Neural cell (in vitro differentiated cells): ENCODE measurements at regions not wholly inside any gene's neighbourhood (a gene's known extent, or its start where the extent isn't known, plus 50 kb on each side); places are given as distances from the start of the nearest gene placed in this dataset.

Experiments
- H2AFZ ChIP-seq: fragments of 200-600, 300-800 bp; sonication (generic), shearing (Covaris generic); 2 replicates; pipeline ENCODE4 v1.6.0; 2014; ENCODE audit warnings: low read depth, mild to moderate bottlenecking, antibody characterized with exemption, low read length, moderate library complexity
- H3F3A ChIP-seq: fragments of 200-600 bp; shearing (Covaris generic); 2 replicates; pipeline ENCODE4 v1.6.1; 2016; ENCODE audit warnings: mild to moderate bottlenecking, moderate library complexity, mixed read lengths, antibody characterized with exemption, low read length; ENCODE audit not compliant: insufficient read depth, poor library complexity, severe bottlenecking
- H3K27ac ChIP-seq: fragments of 200-600, 300-800 bp; sonication (generic), shearing (Covaris generic); 2 replicates; pipeline ENCODE4 v1.5.1; 2014; ENCODE audit warnings: mild to moderate bottlenecking, low read length, moderate library complexity
- H3K27me3 ChIP-seq: fragments of 300-800, 200-600 bp; sonication (generic), shearing (Covaris generic); 2 replicates; pipeline ENCODE4 v1.6.0; 2014; ENCODE audit warnings: mild to moderate bottlenecking, low read depth, low read length, moderate library complexity; ENCODE audit not compliant: insufficient read depth
- H3K36me3 ChIP-seq: fragments of 300-800, 200-600 bp; sonication (generic), shearing (Covaris generic); 2 replicates; pipeline ENCODE4 v1.5.1; 2014; ENCODE audit warnings: mild to moderate bottlenecking, antibody characterized with exemption, low read length, moderate library complexity; ENCODE audit not compliant: insufficient read depth
- H3K4me2 ChIP-seq: fragments of 300-800, 200-600 bp; sonication (generic), shearing (Covaris generic); 2 replicates; pipeline ENCODE4 v1.6.0; 2014; ENCODE audit warnings: mild to moderate bottlenecking, low read length
- H3K4me3 ChIP-seq: fragments of 300-800, 200-600 bp; sonication (generic), shearing (Covaris generic); 2 replicates; pipeline ENCODE4 v1.5.1; 2014; ENCODE audit warnings: mild to moderate bottlenecking, low read length, moderate library complexity
- H3K79me2 ChIP-seq: fragments of 200-600 bp; shearing (Covaris generic); replicated peaks from 2 replicates; pipeline ENCODE4 v1.6.0; 2014; ENCODE audit warnings: mild to moderate bottlenecking, low read length, moderate library complexity; ENCODE audit not compliant: insufficient read depth
- H3K9ac ChIP-seq: fragments of 300-800, 200-600 bp; sonication (generic), shearing (Covaris generic); 2 replicates; pipeline ENCODE4 v1.6.1; 2016; ENCODE audit warnings: mild to moderate bottlenecking, low read length, mixed read lengths
- H3K9me2 ChIP-seq: fragments of 200-600 bp; shearing (Covaris generic); 2 replicates; pipeline ENCODE4 v1.6.1; 2016; ENCODE audit warnings: mild to moderate bottlenecking, low read length, mixed read lengths; ENCODE audit not compliant: insufficient read depth
- H3K9me3 ChIP-seq: fragments of 200-600, 300-800 bp; sonication (generic), shearing (Covaris generic); 2 replicates; pipeline ENCODE4 v1.6.1; 2016; ENCODE audit warnings: mild to moderate bottlenecking, mixed run types, low read length, moderate library complexity, mixed read lengths
- H4K20me1 ChIP-seq: fragments of 200-600 bp; shearing (Covaris generic); 2 replicates; pipeline ENCODE4 v1.6.1; 2016; ENCODE audit warnings: mild to moderate bottlenecking, mixed run types; ENCODE audit not compliant: insufficient read depth
- EP300 ChIP-seq: fragments of 450-650 bp; conservative IDR thresholded peaks from 2 replicates; pipeline ENCODE4 v1.6.1; 2014; ENCODE audit warnings: antibody characterized with exemption, mild to moderate bottlenecking, moderate library complexity; ENCODE audit not compliant: poor library complexity, severe bottlenecking
- EZH2 ChIP-seq: fragments of 200-600, 300-800 bp; shearing (Covaris generic), sonication (generic); IDR thresholded peaks from 2 replicates; pipeline ENCODE4 v1.6.1; 2014; ENCODE audit warnings: antibody characterized with exemption, low read length, borderline replicate concordance, mild to moderate bottlenecking; ENCODE audit not compliant: insufficient read depth, poor library complexity, severe bottlenecking
- MXI1 ChIP-seq: fragments of 450-650 bp; conservative IDR thresholded peaks from 2 replicates; pipeline ENCODE4 v1.6.1; 2014; ENCODE audit warnings: antibody characterized with exemption, mild to moderate bottlenecking; ENCODE audit not compliant: poor library complexity, severe bottlenecking
- POLR2AphosphoS5 ChIP-seq: IDR thresholded peaks from 2 replicates; pipeline ENCODE4 v1.6.1; 2012
- RAD21 ChIP-seq: fragments of 450-650 bp; conservative IDR thresholded peaks from 2 replicates; pipeline ENCODE4 v1.6.1; 2014; ENCODE audit warnings: antibody characterized with exemption, mild to moderate bottlenecking, moderate library complexity
- SMC3 ChIP-seq: fragments of 450-650 bp; conservative IDR thresholded peaks from 2 replicates; pipeline ENCODE4 v1.6.1; 2014; ENCODE audit warnings: antibody characterized with exemption, mild to moderate bottlenecking, moderate library complexity; ENCODE audit not compliant: poor library complexity
- TAF1 ChIP-seq: IDR thresholded peaks from 2 replicates; pipeline ENCODE4 v1.6.1; 2012; ENCODE audit warnings: low read depth
- TF ChIP-seq, protein P1 (sequence below): IDR thresholded peaks from 2 replicates; pipeline ENCODE4 v1.6.1; 2012; ENCODE audit warnings: borderline replicate concordance
- TF ChIP-seq, protein P2 (sequence below): fragments of 450-650 bp; IDR thresholded peaks from 2 replicates; pipeline ENCODE4 v1.5.1; 2014; ENCODE audit warnings: antibody characterized with exemption, mild to moderate bottlenecking, moderate library complexity; ENCODE audit not compliant: poor library complexity, severe bottlenecking

DNA sequence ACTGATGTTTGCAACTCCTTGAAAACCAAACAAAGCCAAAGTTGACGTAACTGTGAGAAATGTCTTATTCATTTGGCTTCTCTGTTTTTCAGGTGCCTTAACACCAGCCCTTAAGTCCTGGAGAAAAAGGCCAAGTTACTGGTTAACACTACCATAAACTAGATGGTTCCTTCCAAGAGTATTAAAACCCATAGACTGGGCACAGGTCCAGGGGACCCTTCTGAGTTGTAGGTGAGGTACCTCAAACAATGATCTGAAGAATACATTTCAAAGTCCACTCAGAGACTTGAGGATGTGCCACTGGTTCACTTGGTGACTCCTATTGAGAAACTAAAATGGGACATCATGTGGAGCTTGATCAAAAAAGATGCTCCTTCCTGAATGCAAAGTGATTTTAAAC, 87.0 kb downstream of the NKX6-1 start:
- Histone ChIP-seq H3K27me3 (peaks cover 7% of the 10 kb centered on the region), H2AFZ (no peak overlapping the region), H3K9me2 (no peaks in the 10 kb centered on the region), H3F3A (no peaks in the 10 kb centered on the region), H3K9ac (no peak overlapping the region), H3K27ac (no peak overlapping the region), H3K9me3 (no peaks in the 10 kb centered on the region), H3K79me2 (no peaks in the 10 kb centered on the region), H3K36me3 (no peaks in the 10 kb centered on the region), H3K4me3 (no peak overlapping the region), H3K4me2 (no peak overlapping the region), H4K20me1 (no peaks in the 10 kb centered on the region)
- TF ChIP-seq, protein P1, sequence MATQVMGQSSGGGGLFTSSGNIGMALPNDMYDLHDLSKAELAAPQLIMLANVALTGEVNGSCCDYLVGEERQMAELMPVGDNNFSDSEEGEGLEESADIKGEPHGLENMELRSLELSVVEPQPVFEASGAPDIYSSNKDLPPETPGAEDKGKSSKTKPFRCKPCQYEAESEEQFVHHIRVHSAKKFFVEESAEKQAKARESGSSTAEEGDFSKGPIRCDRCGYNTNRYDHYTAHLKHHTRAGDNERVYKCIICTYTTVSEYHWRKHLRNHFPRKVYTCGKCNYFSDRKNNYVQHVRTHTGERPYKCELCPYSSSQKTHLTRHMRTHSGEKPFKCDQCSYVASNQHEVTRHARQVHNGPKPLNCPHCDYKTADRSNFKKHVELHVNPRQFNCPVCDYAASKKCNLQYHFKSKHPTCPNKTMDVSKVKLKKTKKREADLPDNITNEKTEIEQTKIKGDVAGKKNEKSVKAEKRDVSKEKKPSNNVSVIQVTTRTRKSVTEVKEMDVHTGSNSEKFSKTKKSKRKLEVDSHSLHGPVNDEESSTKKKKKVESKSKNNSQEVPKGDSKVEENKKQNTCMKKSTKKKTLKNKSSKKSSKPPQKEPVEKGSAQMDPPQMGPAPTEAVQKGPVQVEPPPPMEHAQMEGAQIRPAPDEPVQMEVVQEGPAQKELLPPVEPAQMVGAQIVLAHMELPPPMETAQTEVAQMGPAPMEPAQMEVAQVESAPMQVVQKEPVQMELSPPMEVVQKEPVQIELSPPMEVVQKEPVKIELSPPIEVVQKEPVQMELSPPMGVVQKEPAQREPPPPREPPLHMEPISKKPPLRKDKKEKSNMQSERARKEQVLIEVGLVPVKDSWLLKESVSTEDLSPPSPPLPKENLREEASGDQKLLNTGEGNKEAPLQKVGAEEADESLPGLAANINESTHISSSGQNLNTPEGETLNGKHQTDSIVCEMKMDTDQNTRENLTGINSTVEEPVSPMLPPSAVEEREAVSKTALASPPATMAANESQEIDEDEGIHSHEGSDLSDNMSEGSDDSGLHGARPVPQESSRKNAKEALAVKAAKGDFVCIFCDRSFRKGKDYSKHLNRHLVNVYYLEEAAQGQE, result no peak
- TF ChIP-seq POLR2AphosphoS5 (no peak), RAD21 (no peak), SMC3 (no peak), EP300 (no peak), TAF1 (no peak)
- TF ChIP-seq, protein P2, sequence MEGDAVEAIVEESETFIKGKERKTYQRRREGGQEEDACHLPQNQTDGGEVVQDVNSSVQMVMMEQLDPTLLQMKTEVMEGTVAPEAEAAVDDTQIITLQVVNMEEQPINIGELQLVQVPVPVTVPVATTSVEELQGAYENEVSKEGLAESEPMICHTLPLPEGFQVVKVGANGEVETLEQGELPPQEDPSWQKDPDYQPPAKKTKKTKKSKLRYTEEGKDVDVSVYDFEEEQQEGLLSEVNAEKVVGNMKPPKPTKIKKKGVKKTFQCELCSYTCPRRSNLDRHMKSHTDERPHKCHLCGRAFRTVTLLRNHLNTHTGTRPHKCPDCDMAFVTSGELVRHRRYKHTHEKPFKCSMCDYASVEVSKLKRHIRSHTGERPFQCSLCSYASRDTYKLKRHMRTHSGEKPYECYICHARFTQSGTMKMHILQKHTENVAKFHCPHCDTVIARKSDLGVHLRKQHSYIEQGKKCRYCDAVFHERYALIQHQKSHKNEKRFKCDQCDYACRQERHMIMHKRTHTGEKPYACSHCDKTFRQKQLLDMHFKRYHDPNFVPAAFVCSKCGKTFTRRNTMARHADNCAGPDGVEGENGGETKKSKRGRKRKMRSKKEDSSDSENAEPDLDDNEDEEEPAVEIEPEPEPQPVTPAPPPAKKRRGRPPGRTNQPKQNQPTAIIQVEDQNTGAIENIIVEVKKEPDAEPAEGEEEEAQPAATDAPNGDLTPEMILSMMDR, result no peak

DNA sequence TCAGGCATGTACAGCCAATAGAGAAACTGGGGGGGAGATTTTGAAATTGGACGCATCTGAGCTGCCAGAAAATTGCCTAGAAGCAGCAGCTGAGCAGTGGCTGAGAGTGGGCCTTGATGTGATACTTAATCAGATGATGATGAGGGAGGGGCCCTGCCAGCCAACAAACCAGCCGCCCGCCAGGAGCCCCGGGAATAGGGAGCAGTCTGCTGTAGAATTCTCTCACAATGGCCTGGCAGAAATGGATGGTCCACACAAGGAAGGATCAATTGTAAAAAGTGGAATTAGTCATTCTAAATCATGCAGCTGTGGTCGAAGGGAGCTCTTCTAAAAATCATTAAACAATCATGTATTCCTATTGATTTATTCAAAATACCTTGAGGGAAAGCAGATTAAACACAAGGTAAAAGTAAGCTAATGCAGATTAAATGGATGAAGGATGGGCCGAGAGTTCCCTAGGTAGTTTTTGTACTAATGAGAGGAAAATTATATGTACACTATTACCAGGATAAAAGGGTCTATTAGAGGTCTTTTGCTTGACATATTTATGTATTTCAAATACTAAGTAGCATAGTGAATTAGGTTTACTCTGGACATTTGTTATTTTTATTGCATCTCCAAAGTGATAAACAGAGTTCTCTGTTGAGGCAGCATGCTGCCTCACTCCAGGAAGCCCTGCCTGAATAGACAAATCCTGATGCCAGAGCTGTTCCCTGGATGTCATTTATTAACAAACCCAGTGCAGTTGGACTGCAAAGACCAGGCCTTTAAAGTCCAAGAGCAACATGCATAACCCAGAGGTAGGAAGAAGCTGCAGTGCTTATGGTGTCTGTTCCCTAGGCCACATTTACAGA, 91.3 kb downstream of the NKX6-1 start:
- Histone ChIP-seq H3K36me3 (no peaks in the 10 kb centered on the region), H2AFZ (no peak overlapping the region), H3F3A (no peaks in the 10 kb centered on the region), H3K4me3 (no peak overlapping the region), H3K9ac (no peak overlapping the region), H4K20me1 (no peaks in the 10 kb centered on the region), H3K79me2 (no peaks in the 10 kb centered on the region), H3K9me2 (no peaks in the 10 kb centered on the region), H3K9me3 (no peaks in the 10 kb centered on the region), H3K27me3 (peaks cover 7% of the 10 kb centered on the region), H3K27ac (no peak overlapping the region), H3K4me2 (no peak overlapping the region)
- TF ChIP-seq, protein P2, result no peak
- TF ChIP-seq TAF1 (no peak), SMC3 (no peak), POLR2AphosphoS5 (no peak), RAD21 (no peak), EZH2 (no peak), MXI1 (no peak), EP300 (no peak)
- TF ChIP-seq, protein P1, result no peak
